Lung (tissue), 11 donors: ENCODE measurements at regions not wholly inside any gene's neighbourhood (a gene's known extent, or its start where the extent isn't known, plus 50 kb on each side); places are given as distances from the start of the nearest gene placed in this dataset.

Source experiments
- ATAC-seq: fragments of 200-7000 bp; cut with Tn5 transposase; one replicate; pipeline ENCODE4 v1.9.1; 2020; ENCODE audit warnings: moderate number of reproducible peaks; ENCODE audit not compliant: insufficient read depth, low FRiP score
- DNase-seq, 3 donors: peaks; one replicate each; pipeline ENCODE4 v3.0.0-alpha.2; 2013 to 2017
- H3K27ac ChIP-seq, 2 donors: one replicate each; pipeline ENCODE4 v1.5.1; 2013; ENCODE audit warnings: mild to moderate bottlenecking in 2 of 2, moderate library complexity in 2 of 2, control low read depth in 1 of 2, inconsistent platforms in 1 of 2, low read depth in 1 of 2, low read length in 1 of 2
- H3K27me3 ChIP-seq, 3 donors: one replicate each; pipeline ENCODE4 v1.5.1; 2013; ENCODE audit warnings: low read length in 2 of 3; ENCODE audit not compliant: control insufficient read depth in 3 of 3, insufficient read depth in 3 of 3
- H3K36me3 ChIP-seq, 4 donors: one replicate each; pipeline ENCODE4 v1.5.1; 2013; ENCODE audit warnings: low read length in 4 of 4, mild to moderate bottlenecking in 1 of 4, moderate library complexity in 1 of 4; ENCODE audit not compliant: control insufficient read depth in 4 of 4, insufficient read depth in 4 of 4
- H3K4me1 ChIP-seq, 5 donors: one replicate each; pipeline ENCODE4 v1.5.1; 2013; ENCODE audit warnings: low read length in 5 of 5, mild to moderate bottlenecking in 2 of 5, moderate library complexity in 1 of 5; ENCODE audit not compliant: control insufficient read depth in 5 of 5, insufficient read depth in 5 of 5
- H3K4me3 ChIP-seq: one replicate; pipeline ENCODE4 v1.5.1; 2013; ENCODE audit warnings: mild to moderate bottlenecking, control low read depth, moderate library complexity
- H3K9ac ChIP-seq, 2 donors: one replicate each; pipeline ENCODE4 v1.5.1; 2013; ENCODE audit warnings: low read length in 2 of 2, control low read depth in 1 of 2; ENCODE audit not compliant: insufficient read depth in 1 of 2
- H3K9me3 ChIP-seq, 4 donors: one replicate each; pipeline ENCODE4 v1.5.1; 2013; ENCODE audit warnings: low read length in 3 of 4, mild to moderate bottlenecking in 1 of 4, moderate library complexity in 1 of 4; ENCODE audit not compliant: control insufficient read depth in 4 of 4, insufficient read depth in 3 of 4
- WGBS, 2 donors: extraction: QIAGEN DNeasy Blood & Tissue Kit; methylation state at CpG; one replicate each; pipeline ENCODE4 v1.1.7; 2013; 5-methylcytosine and 5-hydroxymethylcytosine counted together
- TF ChIP-seq, protein P1 (sequence below): IDR thresholded peaks from 2 replicates; pipeline ENCODE4 v1.5.1; 2012; ENCODE audit warnings: mild to moderate bottlenecking; ENCODE audit errors: control extremely low read depth, extremely low read depth
- donor health status: control.
- donor health status: control.
- donor health status: Bipolar disorder and iron deficiency.
- donor health status: healthy.
- donor health status: DM: yes; HTN: yes; CAD: no.

DNA sequence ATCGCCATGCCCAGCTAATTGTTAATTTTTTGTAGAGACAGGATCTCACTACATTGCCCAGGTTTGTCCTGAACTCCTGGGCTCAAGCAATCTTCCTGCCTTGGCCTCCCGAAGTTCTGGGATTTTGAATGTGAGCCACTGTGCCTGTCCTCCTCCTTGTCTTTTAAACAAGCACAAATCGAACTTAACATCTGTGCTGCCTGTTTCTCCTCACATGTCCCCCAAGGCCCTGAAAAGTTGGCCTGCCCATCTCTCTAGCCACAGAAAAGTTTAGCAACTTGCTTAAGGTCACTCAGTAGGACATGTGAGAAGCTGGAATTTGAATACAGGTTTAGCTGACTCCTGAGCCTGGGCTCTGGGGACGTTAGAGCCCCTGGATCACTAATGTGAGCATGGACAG lies 115.7 kb upstream of the KCNG1 start:
- Histone ChIP-seq H3K27ac (no peak overlapping the region), H3K4me3 (no peak overlapping the region), H3K27me3 (no peaks in the 10 kb centered on the region), H3K36me3 (no peaks in the 10 kb centered on the region), H3K9me3 (peaks cover 0 to 2% (median 0%) of the 10 kb centered on the region in 4 donors), H3K4me1 (peaks cover 0 to 5% (median 0%) of the 10 kb centered on the region in 5 donors), H3K9ac (no peak overlapping the region)
- DNase-seq (no peak), ATAC-seq (no peak)
- 82 to 89% methylated on average over 4 of the region's 4 CpGs for WGBS, 2 donors
- TF ChIP-seq, protein P1, sequence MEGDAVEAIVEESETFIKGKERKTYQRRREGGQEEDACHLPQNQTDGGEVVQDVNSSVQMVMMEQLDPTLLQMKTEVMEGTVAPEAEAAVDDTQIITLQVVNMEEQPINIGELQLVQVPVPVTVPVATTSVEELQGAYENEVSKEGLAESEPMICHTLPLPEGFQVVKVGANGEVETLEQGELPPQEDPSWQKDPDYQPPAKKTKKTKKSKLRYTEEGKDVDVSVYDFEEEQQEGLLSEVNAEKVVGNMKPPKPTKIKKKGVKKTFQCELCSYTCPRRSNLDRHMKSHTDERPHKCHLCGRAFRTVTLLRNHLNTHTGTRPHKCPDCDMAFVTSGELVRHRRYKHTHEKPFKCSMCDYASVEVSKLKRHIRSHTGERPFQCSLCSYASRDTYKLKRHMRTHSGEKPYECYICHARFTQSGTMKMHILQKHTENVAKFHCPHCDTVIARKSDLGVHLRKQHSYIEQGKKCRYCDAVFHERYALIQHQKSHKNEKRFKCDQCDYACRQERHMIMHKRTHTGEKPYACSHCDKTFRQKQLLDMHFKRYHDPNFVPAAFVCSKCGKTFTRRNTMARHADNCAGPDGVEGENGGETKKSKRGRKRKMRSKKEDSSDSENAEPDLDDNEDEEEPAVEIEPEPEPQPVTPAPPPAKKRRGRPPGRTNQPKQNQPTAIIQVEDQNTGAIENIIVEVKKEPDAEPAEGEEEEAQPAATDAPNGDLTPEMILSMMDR = no peak

DNA sequence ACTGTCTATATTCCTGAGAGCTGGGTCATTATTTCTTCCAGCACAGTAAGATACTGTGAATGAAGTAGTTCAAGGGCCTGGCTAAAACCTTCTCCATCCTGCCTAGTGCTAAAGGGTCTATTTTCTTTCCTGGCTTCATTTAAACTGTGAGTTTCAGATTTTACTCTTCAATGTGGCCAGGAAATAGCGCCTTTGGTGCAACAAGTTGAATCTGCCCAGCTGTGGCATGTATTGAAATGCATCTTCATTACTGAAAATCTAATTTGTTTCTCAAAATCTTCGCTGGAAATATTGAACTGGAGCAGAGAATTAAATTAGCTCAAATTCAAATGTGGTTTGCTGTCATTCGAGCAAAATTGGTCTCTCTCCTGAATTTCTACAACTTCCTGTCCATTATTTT lies 114.6 kb upstream of the KCNG1 start:
- H3K4me1 ChIP-seq = peaks cover 0 to 1% (median 0%) of the 10 kb centered on the region in 5 donors
- H3K9me3 ChIP-seq = no peaks in the 10 kb centered on the region
- H3K9ac ChIP-seq = no peak overlapping the region
- no peak overlapping the region for H3K27ac ChIP-seq
- H3K4me3 ChIP-seq = no peak overlapping the region
- H3K27me3 ChIP-seq = no peaks in the 10 kb centered on the region
- H3K36me3 ChIP-seq = no peaks in the 10 kb centered on the region
- ATAC-seq (no peak), DNase-seq (no peak)
- TF ChIP-seq, protein P1 = no peak
- 77 to 88% methylated on average over 3 of the region's 3 CpGs for WGBS, 2 donors

DNA sequence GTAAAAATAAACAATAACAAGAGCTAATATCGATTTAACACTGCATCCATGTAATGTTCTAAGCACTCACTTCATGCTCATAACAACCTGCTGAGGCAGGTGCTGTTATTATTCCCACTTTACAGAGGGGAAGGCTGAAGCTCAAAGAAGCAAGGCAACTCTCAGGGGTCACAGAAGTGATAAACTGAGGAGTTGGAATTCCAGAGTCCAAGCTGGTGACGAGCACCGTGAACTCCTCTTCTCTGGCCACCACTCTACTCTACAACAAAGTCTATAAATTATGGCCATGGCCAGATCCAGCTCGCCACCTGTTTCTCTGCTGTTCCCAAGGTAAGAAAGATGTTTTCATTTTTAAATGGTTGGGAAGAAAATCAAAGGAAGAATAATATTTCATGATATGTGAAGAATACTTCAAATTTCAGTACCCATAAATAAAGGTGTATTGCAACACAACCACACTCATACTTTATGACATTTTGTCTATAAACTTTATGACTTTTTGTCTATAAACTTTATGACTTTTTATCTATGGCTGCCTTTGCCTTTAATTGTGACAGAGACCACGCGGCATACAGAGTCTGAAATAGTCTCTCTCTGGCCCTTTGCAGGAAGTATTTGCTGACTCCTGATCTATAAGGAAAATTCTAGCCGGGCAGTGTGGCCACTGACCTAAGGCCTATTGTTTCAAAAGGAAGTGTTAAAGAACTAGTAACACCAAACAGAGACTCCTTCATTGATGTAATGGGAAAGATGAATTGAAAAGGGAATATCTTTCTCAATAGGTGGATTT lies 113.2 kb upstream of the KCNG1 start:
- Histone ChIP-seq H3K4me3 (no peak overlapping the region), H3K9me3 (no peaks in the 10 kb centered on the region), H3K36me3 (no peaks in the 10 kb centered on the region), H3K4me1 (no peaks in the 10 kb centered on the region), H3K9ac (no peak overlapping the region), H3K27me3 (no peaks in the 10 kb centered on the region), H3K27ac (no peak overlapping the region)
- ATAC-seq (no peak), DNase-seq (no peak)
- TF ChIP-seq, protein P1 = no peak
- 71 to 72% methylated on average over 7 of the region's 7 CpGs for WGBS, 2 donors
